ENCODE measurements at regions not wholly inside any gene's neighbourhood (a gene's known extent, or its start where the extent isn't known, plus 50 kb on each side); places are given as distances from the start of the nearest gene placed in this dataset.

DNA sequence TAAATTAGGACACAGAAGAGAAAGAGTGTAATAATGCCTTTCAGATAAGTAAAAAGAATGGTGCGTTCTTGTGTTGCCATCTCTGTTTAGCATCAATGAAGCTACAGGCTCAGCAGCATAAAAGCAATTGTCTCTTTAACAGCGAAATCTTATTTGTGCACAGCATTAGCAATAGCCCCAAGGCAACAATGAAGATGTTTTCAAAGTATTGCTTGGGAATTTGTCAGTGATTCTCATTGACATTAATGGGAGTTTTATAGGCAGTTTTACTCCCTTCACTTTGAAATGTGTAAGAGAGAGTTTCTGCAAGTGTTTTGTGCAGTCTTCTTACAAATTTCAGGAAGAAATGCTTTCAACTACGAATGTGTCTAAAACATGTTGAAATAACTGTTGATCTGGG, 633.0 kb downstream of the TLL1 start:
- Histone ChIP-seq H3K23me2 (ENCODE audit: insufficient read length, low read depth, low read length, poor library complexity, severe bottlenecking) (no peaks in the 10 kb centered on the region), H4K91ac (ENCODE audit: insufficient read length, low read depth, low read length) (no peak overlapping the region), H3K14ac (ENCODE audit: insufficient read depth, low read length) (no peak overlapping the region), H3K27ac (ENCODE audit: insufficient read length, low read depth, low read length) (no peak overlapping the region), H3K4me1 (ENCODE audit: insufficient read depth, low read length) (no peaks in the 10 kb centered on the region), H2BK15ac (ENCODE audit: low read depth, low read length) (no peak overlapping the region), H4K8ac (replicated peaks; ENCODE audit: insufficient read length, low read depth, low read length) (no peak overlapping the region), H2BK5ac (ENCODE audit: insufficient read length, low read length) (no peak overlapping the region), H3K18ac (ENCODE audit: insufficient read length, low read depth, low read length) (no peak overlapping the region), H2BK12ac (ENCODE audit: insufficient read length, low read depth, low read length) (no peak overlapping the region), H3K56ac (ENCODE audit: insufficient read length, low read depth, low read length) (no peak overlapping the region), H3K4me2 (ENCODE audit: insufficient read depth, insufficient read length, low read length) (no peak overlapping the region), H3K79me2 (ENCODE audit: insufficient read depth, low read length) (no peaks in the 10 kb centered on the region), H3T11ph (ENCODE audit: low read length) (no peak overlapping the region), H3K23ac (ENCODE audit: insufficient read length, low read depth, low read length) (no peak overlapping the region), H3K4ac (ENCODE audit: low read depth, low read length) (no peak overlapping the region), H4K20me1 (ENCODE audit: control insufficient read depth, insufficient read depth, insufficient read length) (no peaks in the 10 kb centered on the region), H2AFZ (ENCODE audit: low read length) (no peak overlapping the region), H2BK120ac (ENCODE audit: low read depth, low read length, poor library complexity, severe bottlenecking) (no peak overlapping the region), H3K9me3 (ENCODE audit: control insufficient read depth, low read depth, low read length) (no peaks in the 10 kb centered on the region), H3K9ac (ENCODE audit: extremely low read depth, insufficient read length, low read length) (no peak overlapping the region), H2AK5ac (ENCODE audit: insufficient read length, low read length) (no peak overlapping the region), H2BK20ac (ENCODE audit: low read depth, low read length, poor library complexity, severe bottlenecking) (no peak overlapping the region), H4K5ac (ENCODE audit: insufficient read length, low read depth, low read length) (no peak overlapping the region), H3K27me3 (ENCODE audit: insufficient read depth, low read length) (no peaks in the 10 kb centered on the region), H3K79me1 (ENCODE audit: insufficient read depth, low read depth, low read length, poor library complexity, severe bottlenecking) (no peaks in the 10 kb centered on the region)
- TF ChIP-seq, protein P1, sequence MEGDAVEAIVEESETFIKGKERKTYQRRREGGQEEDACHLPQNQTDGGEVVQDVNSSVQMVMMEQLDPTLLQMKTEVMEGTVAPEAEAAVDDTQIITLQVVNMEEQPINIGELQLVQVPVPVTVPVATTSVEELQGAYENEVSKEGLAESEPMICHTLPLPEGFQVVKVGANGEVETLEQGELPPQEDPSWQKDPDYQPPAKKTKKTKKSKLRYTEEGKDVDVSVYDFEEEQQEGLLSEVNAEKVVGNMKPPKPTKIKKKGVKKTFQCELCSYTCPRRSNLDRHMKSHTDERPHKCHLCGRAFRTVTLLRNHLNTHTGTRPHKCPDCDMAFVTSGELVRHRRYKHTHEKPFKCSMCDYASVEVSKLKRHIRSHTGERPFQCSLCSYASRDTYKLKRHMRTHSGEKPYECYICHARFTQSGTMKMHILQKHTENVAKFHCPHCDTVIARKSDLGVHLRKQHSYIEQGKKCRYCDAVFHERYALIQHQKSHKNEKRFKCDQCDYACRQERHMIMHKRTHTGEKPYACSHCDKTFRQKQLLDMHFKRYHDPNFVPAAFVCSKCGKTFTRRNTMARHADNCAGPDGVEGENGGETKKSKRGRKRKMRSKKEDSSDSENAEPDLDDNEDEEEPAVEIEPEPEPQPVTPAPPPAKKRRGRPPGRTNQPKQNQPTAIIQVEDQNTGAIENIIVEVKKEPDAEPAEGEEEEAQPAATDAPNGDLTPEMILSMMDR (conservative IDR thresholded peaks at IDR 0.05), result no peak
- Mint-ChIP-seq H3K9me3 (no peaks in the 10 kb centered on the region; a peak in 1 of 5 replicates), H3K4me1 (no peaks in the 10 kb centered on the region), H3K27me3 (ENCODE audit: low read depth) (no peaks in the 10 kb centered on the region), H3K4me3 (no peak overlapping the region), H3K27ac (no peak overlapping the region), H3K36me3 (ENCODE audit: insufficient read depth in 1 of 3, low read depth in 3 of 3) (no peaks in the 10 kb centered on the region; a peak in 1 of 7 replicates)
- no peak for DNase-seq
- WGBS (ENCODE audit: extremely low coverage, insufficient read length, low lambda C conversion rate), result no CpG with 5 or more reads among the region's 3 CpGs
